ENCODE measurements at regions not wholly inside any gene's neighbourhood (a gene's known extent, or its start where the extent isn't known, plus 50 kb on each side); places are given as distances from the start of the nearest gene placed in this dataset.

DNA sequence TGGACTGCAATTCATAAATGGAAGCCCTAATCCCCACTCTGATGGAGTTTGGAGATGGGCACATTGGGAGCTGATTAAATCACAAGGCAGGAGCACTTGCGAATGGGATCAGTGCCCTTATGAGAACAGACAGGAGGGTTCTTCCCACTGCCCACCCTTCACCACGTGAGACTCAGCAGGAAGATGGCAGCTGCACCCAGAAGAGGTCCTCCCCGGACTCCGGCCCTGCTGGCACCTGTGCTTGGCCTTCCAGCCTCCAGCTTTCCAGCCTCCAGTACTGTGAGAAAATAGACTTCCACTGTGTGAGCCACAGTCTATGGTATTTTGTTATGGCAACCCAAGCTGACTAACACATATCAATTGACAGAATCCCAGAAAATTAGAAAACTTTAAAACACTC, 267.6 kb upstream of the SALL3 start:
- Histone ChIP-seq H3K36me3 (replicated peaks in 1 of 2; ENCODE audit: control insufficient read depth in 1 of 2, insufficient read depth in 2 of 2, low read length in 2 of 2) (no peaks in the 10 kb centered on the region), H4K20me1 (ENCODE audit: insufficient read depth, low read length) (no peaks in the 10 kb centered on the region), H3K9ac (ENCODE audit: insufficient read depth, low read length, poor library complexity, severe bottlenecking) (no peak overlapping the region), H2AFZ (ENCODE audit: insufficient read depth, low read depth, low read length, poor library complexity, severe bottlenecking) (no peak overlapping the region), H3K4me1 (ENCODE audit: control insufficient read depth in 1 of 2, insufficient read depth in 2 of 2, low read length in 2 of 2) (no peaks in the 10 kb centered on the region), H3K79me2 (ENCODE audit: insufficient read depth, low read length) (no peaks in the 10 kb centered on the region), H3K4me2 (replicated peaks; ENCODE audit: extremely low read depth, low read length, poor library complexity, severe bottlenecking) (no peak overlapping the region), H3K9me3 (replicated peaks in 1 of 2; ENCODE audit: control insufficient read depth in 1 of 2, insufficient read depth in 1 of 2, low read length in 2 of 2) (peaks cover 22 to 32% of the 10 kb centered on the region in 2 donors), H3K27me3 (ENCODE audit: control insufficient read depth in 2 of 2, insufficient read depth in 2 of 2, low read length in 2 of 2) (no peaks in the 10 kb centered on the region), H3K27ac (ENCODE audit: low read depth in 1 of 2, low read length in 2 of 2) (no peak overlapping the region), H3K4me3 (replicated peaks in 1 of 3; ENCODE audit: low read depth in 2 of 3, low read length in 3 of 3) (no peak overlapping the region)
- no peaks in the 10 kb centered on the region for H3K4me1 Mint-ChIP-seq
- peaks cover 12 to 38% (median 19%) of the 10 kb centered on the region in 7 donors for H3K9me3 Mint-ChIP-seq
- H3K4me3 Mint-ChIP-seq: no peak overlapping the region
- H3K27ac Mint-ChIP-seq: no peak overlapping the region
- WGBS (ENCODE audit: insufficient coverage): 73% methylated on average over 3 of the region's 4 CpGs
- TF ChIP-seq, protein P1, sequence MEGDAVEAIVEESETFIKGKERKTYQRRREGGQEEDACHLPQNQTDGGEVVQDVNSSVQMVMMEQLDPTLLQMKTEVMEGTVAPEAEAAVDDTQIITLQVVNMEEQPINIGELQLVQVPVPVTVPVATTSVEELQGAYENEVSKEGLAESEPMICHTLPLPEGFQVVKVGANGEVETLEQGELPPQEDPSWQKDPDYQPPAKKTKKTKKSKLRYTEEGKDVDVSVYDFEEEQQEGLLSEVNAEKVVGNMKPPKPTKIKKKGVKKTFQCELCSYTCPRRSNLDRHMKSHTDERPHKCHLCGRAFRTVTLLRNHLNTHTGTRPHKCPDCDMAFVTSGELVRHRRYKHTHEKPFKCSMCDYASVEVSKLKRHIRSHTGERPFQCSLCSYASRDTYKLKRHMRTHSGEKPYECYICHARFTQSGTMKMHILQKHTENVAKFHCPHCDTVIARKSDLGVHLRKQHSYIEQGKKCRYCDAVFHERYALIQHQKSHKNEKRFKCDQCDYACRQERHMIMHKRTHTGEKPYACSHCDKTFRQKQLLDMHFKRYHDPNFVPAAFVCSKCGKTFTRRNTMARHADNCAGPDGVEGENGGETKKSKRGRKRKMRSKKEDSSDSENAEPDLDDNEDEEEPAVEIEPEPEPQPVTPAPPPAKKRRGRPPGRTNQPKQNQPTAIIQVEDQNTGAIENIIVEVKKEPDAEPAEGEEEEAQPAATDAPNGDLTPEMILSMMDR (IDR thresholded peaks at IDR 0.05): no peak
- intact Hi-C loops (cut with micrococcal nuclease): no loop called here
- DNase-seq: no peak
- H3K36me3 Mint-ChIP-seq: no peaks in the 10 kb centered on the region
- peaks cover 1 to 4% (median 3%) of the 10 kb centered on the region in 3 donors for H3K27me3 Mint-ChIP-seq (ENCODE audit: low read depth in 3 of 3)

DNA sequence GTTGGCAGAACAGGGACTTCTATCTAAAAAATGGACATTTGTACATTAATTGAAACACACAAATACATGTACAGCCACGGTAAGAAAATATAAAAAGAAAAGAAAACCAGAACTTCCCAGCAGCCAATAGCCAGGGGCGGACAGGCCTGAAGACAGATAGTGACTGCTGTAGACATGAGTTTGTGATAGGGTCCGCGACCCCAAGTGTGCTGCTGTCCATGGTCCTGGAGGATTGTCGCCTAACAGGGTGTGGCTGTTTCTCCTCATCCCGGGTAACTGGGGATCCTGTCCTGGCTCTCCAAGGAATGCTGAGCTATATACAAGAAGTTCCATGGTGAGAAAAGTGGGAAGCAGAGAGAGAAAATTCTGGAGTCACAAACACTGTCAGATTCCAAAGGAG, 266.5 kb upstream of the SALL3 start:
- Histone ChIP-seq H3K27ac (ENCODE audit: low read depth in 1 of 2, low read length in 2 of 2) (no peak overlapping the region), H3K79me2 (ENCODE audit: insufficient read depth, low read length) (no peaks in the 10 kb centered on the region), H3K4me1 (ENCODE audit: control insufficient read depth in 1 of 2, insufficient read depth in 2 of 2, low read length in 2 of 2) (no peaks in the 10 kb centered on the region), H4K20me1 (ENCODE audit: insufficient read depth, low read length) (no peaks in the 10 kb centered on the region), H3K9ac (ENCODE audit: insufficient read depth, low read length, poor library complexity, severe bottlenecking) (no peak overlapping the region), H3K4me3 (replicated peaks in 1 of 3; ENCODE audit: low read depth in 2 of 3, low read length in 3 of 3) (no peak overlapping the region), H2AFZ (ENCODE audit: insufficient read depth, low read depth, low read length, poor library complexity, severe bottlenecking) (no peak overlapping the region), H3K27me3 (ENCODE audit: control insufficient read depth in 2 of 2, insufficient read depth in 2 of 2, low read length in 2 of 2) (no peaks in the 10 kb centered on the region), H3K9me3 (replicated peaks in 1 of 2; ENCODE audit: control insufficient read depth in 1 of 2, insufficient read depth in 1 of 2, low read length in 2 of 2) (peaks cover 24 to 41% of the 10 kb centered on the region in 2 donors), H3K4me2 (replicated peaks; ENCODE audit: extremely low read depth, low read length, poor library complexity, severe bottlenecking) (no peak overlapping the region), H3K36me3 (replicated peaks in 1 of 2; ENCODE audit: control insufficient read depth in 1 of 2, insufficient read depth in 2 of 2, low read length in 2 of 2) (no peaks in the 10 kb centered on the region)
- peaks cover 16 to 43% (median 24%) of the 10 kb centered on the region in 7 donors for H3K9me3 Mint-ChIP-seq
- intact Hi-C loops (cut with micrococcal nuclease): no loop called here
- peaks cover 1 to 4% (median 3%) of the 10 kb centered on the region in 3 donors for H3K27me3 Mint-ChIP-seq (ENCODE audit: low read depth in 3 of 3)
- no peak overlapping the region for H3K27ac Mint-ChIP-seq
- TF ChIP-seq, protein P1 (IDR thresholded peaks at IDR 0.05): no peak
- DNase-seq: no peak
- H3K4me3 Mint-ChIP-seq: no peak overlapping the region
- H3K36me3 Mint-ChIP-seq: no peaks in the 10 kb centered on the region
- 18% methylated on average over 4 of the region's 6 CpGs for WGBS (ENCODE audit: insufficient coverage)
- no peaks in the 10 kb centered on the region for H3K4me1 Mint-ChIP-seq
